ENCODE measurements at regions not wholly inside any gene's neighbourhood (a gene's known extent, or its start where the extent isn't known, plus 50 kb on each side); places are given as distances from the start of the nearest gene placed in this dataset.

DNA sequence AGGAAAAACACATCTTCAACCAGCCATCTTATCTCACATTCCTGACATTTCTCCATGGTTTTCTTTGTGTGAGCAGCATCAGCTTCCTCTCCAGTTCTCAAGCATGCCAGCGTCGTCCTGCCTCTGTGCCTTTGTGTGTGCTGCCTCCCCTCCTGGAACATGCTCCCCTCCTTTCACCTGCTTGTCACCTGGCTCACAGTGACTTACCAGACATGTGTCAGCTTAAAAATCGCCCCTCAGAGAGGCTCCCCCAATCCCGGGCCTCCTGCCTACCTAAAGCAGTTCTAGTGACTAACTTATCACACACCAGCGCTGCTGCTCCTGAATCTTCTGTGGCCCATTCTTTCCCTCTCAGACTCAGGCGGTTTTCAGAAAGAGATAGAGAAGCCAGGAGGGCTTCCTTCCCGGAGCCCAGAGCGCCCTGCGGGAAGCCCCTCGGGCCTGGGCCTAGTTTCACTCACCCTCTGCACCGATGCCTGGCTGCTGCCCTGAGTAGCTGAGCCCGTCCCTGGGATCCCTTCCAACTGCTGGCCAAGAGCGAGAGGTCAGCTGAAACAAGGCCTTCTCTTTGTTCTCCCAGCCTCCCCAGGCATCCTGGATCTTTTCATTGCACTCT, 51.1 kb upstream of the MVB12B start:
- DNase-seq, result peak; percentile 63

GRCh38 chr9:126276056-126276728, 50.4 kb upstream of the MVB12B start:
- DNase-seq, result peak; percentile 32
